GM12878 (cell line): ENCODE measurements at regions not wholly inside any gene's neighbourhood (a gene's known extent, or its start where the extent isn't known, plus 50 kb on each side); places are given as distances from the start of the nearest gene placed in this dataset.

Experiments used
- ATF3 ChIP-seq: IDR thresholded peaks from 2 replicates; pipeline ENCODE4 v1.6.1; 2011; ENCODE audit warnings: low read depth, mild to moderate bottlenecking, low read length, moderate library complexity, borderline replicate concordance; ENCODE audit errors: extremely low read depth
- BHLHE40 ChIP-seq, 2 experiments: fragments of 450-650 bp in 1 of 2; IDR thresholded peaks; 2 replicates each; pipeline ENCODE4 v1.6.1; 2011 to 2017; ENCODE audit warnings: low read depth in 2 of 2, borderline replicate concordance in 1 of 2, improper control_type of control experiment in 1 of 2, low read length in 1 of 2, mild to moderate bottlenecking in 1 of 2
- GABPA ChIP-seq: IDR thresholded peaks from 2 replicates; pipeline ENCODE4 v1.6.1; 2014; ENCODE audit warnings: antibody characterized with exemption, low read depth, mild to moderate bottlenecking, inconsistent platforms
- HDAC6 ChIP-seq: fragments of 200-600 bp; sonication (generic); IDR thresholded peaks from one replicate; pipeline ENCODE4 v1.8.0; 2017; ENCODE audit warnings: antibody characterized with exemption; ENCODE audit not compliant: unreplicated experiment
- HSF1 ChIP-seq: fragments of 150-350 bp; IDR thresholded peaks from 2 replicates; pipeline ENCODE4 v1.6.1; 2014; ENCODE audit warnings: mild to moderate bottlenecking, low read depth, low read length
- MEF2A ChIP-seq: IDR thresholded peaks from 2 replicates; pipeline ENCODE4 v1.6.1; 2011; ENCODE audit warnings: low read depth, mild to moderate bottlenecking, low read length, moderate library complexity; ENCODE audit not compliant: insufficient read depth
- MLLT1 ChIP-seq: fragments of 450-650 bp; IDR thresholded peaks from 2 replicates; pipeline ENCODE4 v1.6.1; 2016; ENCODE audit warnings: mild to moderate bottlenecking
- NRF1 ChIP-seq: conservative IDR thresholded peaks from 2 replicates; pipeline ENCODE4 v1.6.1; 2011; ENCODE audit warnings: mild to moderate bottlenecking, low read depth, low read length, improper control_type of control experiment
- PKNOX1 ChIP-seq: fragments of 450-650 bp; IDR thresholded peaks from 2 replicates; pipeline ENCODE4 v1.6.1; 2016; ENCODE audit warnings: mild to moderate bottlenecking
- RUNX3 ChIP-seq: IDR thresholded peaks from 2 replicates; pipeline ENCODE4 v1.6.1; 2012; ENCODE audit warnings: low read length, inconsistent platforms
- SMAD1 ChIP-seq: fragments of 450-650 bp; IDR thresholded peaks from 2 replicates; pipeline ENCODE4 v1.6.1; 2018; ENCODE audit warnings: mild to moderate bottlenecking, low read depth; ENCODE audit not compliant: partially characterized antibody
- SMC3 ChIP-seq: IDR thresholded peaks from 2 replicates; pipeline ENCODE4 v1.6.1; 2011; ENCODE audit warnings: low read length, improper control_type of control experiment, borderline replicate concordance
- SP1 ChIP-seq: IDR thresholded peaks from one replicate; pipeline ENCODE4 v1.6.1; 2011; ENCODE audit warnings: low read depth, low read length
- TAF1 ChIP-seq: IDR thresholded peaks from 2 replicates; pipeline ENCODE4 v1.6.1; 2011; ENCODE audit warnings: mild to moderate bottlenecking, low read depth, low read length, borderline replicate concordance
- TCF12 ChIP-seq: IDR thresholded peaks from 2 replicates; pipeline ENCODE4 v1.6.1; 2011; ENCODE audit warnings: low read depth, mild to moderate bottlenecking, low read length
- WRNIP1 ChIP-seq: IDR thresholded peaks from 2 replicates; pipeline ENCODE4 v1.6.1; 2011; ENCODE audit warnings: low read depth, low read length, improper control_type of control experiment, borderline replicate concordance
- YY1 ChIP-seq: IDR thresholded peaks from 2 replicates; pipeline ENCODE4 v1.6.1; 2011; ENCODE audit warnings: low read depth, mild to moderate bottlenecking, low read length
- ZBTB4 ChIP-seq: fragments of 450-650 bp; formaldehyde crosslinking; IDR thresholded peaks from 2 replicates; pipeline ENCODE4 v1.4.0; 2022; ENCODE audit warnings: mild to moderate bottlenecking, moderate library complexity
- ZBTB40 ChIP-seq: fragments of 450-650 bp; IDR thresholded peaks from 2 replicates; pipeline ENCODE4 v1.6.1; 2016; ENCODE audit warnings: mild to moderate bottlenecking, moderate library complexity, borderline replicate concordance

DNA sequence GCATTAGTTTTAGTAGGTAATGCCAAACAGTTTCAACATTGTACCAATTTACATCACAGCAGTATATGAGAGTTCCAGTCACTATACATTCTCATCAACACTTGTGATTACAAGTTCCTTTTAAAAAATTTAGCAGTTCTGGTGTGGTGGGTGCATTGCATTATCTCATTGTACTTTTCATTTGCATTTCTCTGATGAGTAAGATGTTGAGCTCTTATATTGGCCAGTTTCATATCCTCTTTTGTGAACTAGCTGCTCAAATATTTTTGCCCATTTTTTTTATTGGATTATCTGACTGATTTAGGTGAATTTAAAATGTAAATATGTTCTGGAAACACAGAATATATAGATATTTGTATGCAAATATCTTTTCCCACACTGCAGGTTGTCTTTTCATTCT is 160.9 kb upstream of the NR3C1 start (continued):
- TF ChIP-seq PKNOX1 (no peak), ZBTB40 (no peak), ATF3 (no peak), WRNIP1 (no peak), MLLT1 (no peak), NRF1 (no peak), TAF1 (no peak), ZBTB4 (CRISPR knock-in tag) (no peak), YY1 (no peak), BHLHE40 (IDR thresholded peaks at IDR 0.05; ENCODE audit: borderline replicate concordance in 1 of 2, low read depth in 2 of 2, low read length in 1 of 2) (peak in 1 of 2 experiments; percentile 34; a peak in 1 of 4 replicates), GABPA (peak; percentile 35; the same call in 1 of the 2 replicates), MEF2A (peak; percentile 57; the same call in 1 of the 2 replicates), TCF12 (no peak), RUNX3 (peak; percentile 74), SP1 (no peak), SMC3 (no peak), SMAD1 (no peak), HDAC6 (no peak), HSF1 (no peak)
